GM18511 (cell line): ENCODE measurements at regions not wholly inside any gene's neighbourhood (a gene's known extent, or its start where the extent isn't known, plus 50 kb on each side); places are given as distances from the start of the nearest gene placed in this dataset.

ENCODE experiments used
- ATAC-seq: cut with Tn5 transposase; IDR thresholded peaks from one replicate; pipeline ENCODE4 v1.9.1; 2021; ENCODE audit warnings: mild to moderate bottlenecking, moderate library complexity; ENCODE audit not compliant: unreplicated experiment

GRCh38 chr18:78601349-78601748 lies 378.3 kb upstream of the SALL3 start:
- ATAC-seq, result no peak

GRCh38 chr18:78601923-78602322 lies 377.7 kb upstream of the SALL3 start:
- no peak for ATAC-seq

- no peak for ATAC-seq
These were observed 377.2 kb upstream of the SALL3 start for GRCh38 chr18:78602430-78602829.

GRCh38 chr18:78603102-78603983 lies 376.3 kb upstream of the SALL3 start:
- no peak for ATAC-seq

- ATAC-seq, result no peak
These were observed 374.4 kb upstream of the SALL3 start for GRCh38 chr18:78605255-78605654.

GRCh38 chr18:78607221-78607620 lies 372.4 kb upstream of the SALL3 start:
- ATAC-seq, result no peak

GRCh38 chr18:78607784-78608183 lies 371.8 kb upstream of the SALL3 start:
- no peak for ATAC-seq

- no peak for ATAC-seq
These were observed 369.4 kb upstream of the SALL3 start for GRCh38 chr18:78610179-78610578.

GRCh38 chr18:78611201-78611800 lies 368.3 kb upstream of the SALL3 start:
- ATAC-seq, result no peak

- no peak for ATAC-seq
These were observed 367.7 kb upstream of the SALL3 start for GRCh38 chr18:78611869-78612268.

- ATAC-seq, result no peak
These were observed 367.3 kb upstream of the SALL3 start for GRCh38 chr18:78612318-78612717.

GRCh38 chr18:78612801-78613200 lies 366.8 kb upstream of the SALL3 start:
- ATAC-seq, result no peak

- ATAC-seq, result no peak
These were observed 360.9 kb upstream of the SALL3 start for GRCh38 chr18:78618726-78619125.

GRCh38 chr18:78619854-78620253 lies 359.8 kb upstream of the SALL3 start:
- ATAC-seq, result no peak

GRCh38 chr18:78620326-78620725 lies 359.3 kb upstream of the SALL3 start:
- no peak for ATAC-seq

GRCh38 chr18:78621141-78621755 lies 358.4 kb upstream of the SALL3 start:
- no peak for ATAC-seq

- ATAC-seq, result no peak
These were observed 357.2 kb upstream of the SALL3 start for GRCh38 chr18:78622251-78622906.

GRCh38 chr18:78622907-78623541 lies 356.6 kb upstream of the SALL3 start:
- no peak for ATAC-seq

GRCh38 chr18:78624646-78625279 lies 354.9 kb upstream of the SALL3 start:
- ATAC-seq, result no peak

- ATAC-seq, result peak; percentile 49
These were observed 353.8 kb upstream of the SALL3 start for GRCh38 chr18:78625847-78626246.
